ENCODE measurements at regions not wholly inside any gene's neighbourhood (a gene's known extent, or its start where the extent isn't known, plus 50 kb on each side); places are given as distances from the start of the nearest gene placed in this dataset.

DNA sequence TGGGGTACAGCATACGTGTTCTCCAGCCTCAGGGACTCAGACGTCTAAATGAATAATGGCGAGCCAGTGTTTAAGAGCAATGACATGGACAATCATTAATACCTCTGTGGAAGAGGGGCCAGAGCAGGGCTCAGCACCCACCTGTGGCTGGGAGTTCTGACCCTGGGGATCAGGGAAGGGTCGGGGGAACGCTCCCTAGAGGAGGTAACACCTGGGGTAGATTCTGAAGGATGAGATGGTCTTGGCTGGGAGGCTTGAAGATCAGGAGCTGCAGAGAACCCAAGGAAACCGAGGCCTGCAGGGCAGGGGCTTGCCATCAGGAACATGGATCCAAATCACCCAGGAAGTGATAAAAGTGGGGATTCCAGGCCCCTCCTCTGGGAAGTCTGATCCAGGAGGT, 138.2 kb upstream of the RUNX3 start:
- TF ChIP-seq EZH2 (IDR thresholded peaks at IDR 0.05; ENCODE audit: borderline replicate concordance, insufficient read depth, low read depth, low read length, poor library complexity, severe bottlenecking): no peak
- TF ChIP-seq, protein P1, sequence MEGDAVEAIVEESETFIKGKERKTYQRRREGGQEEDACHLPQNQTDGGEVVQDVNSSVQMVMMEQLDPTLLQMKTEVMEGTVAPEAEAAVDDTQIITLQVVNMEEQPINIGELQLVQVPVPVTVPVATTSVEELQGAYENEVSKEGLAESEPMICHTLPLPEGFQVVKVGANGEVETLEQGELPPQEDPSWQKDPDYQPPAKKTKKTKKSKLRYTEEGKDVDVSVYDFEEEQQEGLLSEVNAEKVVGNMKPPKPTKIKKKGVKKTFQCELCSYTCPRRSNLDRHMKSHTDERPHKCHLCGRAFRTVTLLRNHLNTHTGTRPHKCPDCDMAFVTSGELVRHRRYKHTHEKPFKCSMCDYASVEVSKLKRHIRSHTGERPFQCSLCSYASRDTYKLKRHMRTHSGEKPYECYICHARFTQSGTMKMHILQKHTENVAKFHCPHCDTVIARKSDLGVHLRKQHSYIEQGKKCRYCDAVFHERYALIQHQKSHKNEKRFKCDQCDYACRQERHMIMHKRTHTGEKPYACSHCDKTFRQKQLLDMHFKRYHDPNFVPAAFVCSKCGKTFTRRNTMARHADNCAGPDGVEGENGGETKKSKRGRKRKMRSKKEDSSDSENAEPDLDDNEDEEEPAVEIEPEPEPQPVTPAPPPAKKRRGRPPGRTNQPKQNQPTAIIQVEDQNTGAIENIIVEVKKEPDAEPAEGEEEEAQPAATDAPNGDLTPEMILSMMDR (IDR thresholded peaks at IDR 0.05): no peak
